ENCODE measurements at regions not wholly inside any gene's neighbourhood (a gene's known extent, or its start where the extent isn't known, plus 50 kb on each side); places are given as distances from the start of the nearest gene placed in this dataset.

- no peak overlapping the region for H4K8ac ChIP-seq (ENCODE audit: extremely low read depth, insufficient read depth, low read length)
- H2BK5ac ChIP-seq (ENCODE audit: low read depth, low read length), result no peak overlapping the region
- no peak overlapping the region for H2BK120ac ChIP-seq (replicated peaks; ENCODE audit: low read depth, low read length)
- H3K9me3 ChIP-seq (ENCODE audit: insufficient read depth in 2 of 2, low read depth in 1 of 2, low read length in 1 of 2), result no peaks in the 10 kb centered on the region
- H3K56ac ChIP-seq (replicated peaks; ENCODE audit: insufficient read length, low read depth, low read length), result no peak overlapping the region
- no peak for FAIRE-seq
- no peaks in the 10 kb centered on the region for H4K20me1 ChIP-seq (replicated peaks in 1 of 2; ENCODE audit: control insufficient read depth in 1 of 2, insufficient read depth in 2 of 2, low read length in 2 of 2)
- H2BK15ac ChIP-seq (ENCODE audit: low read length), result no peak overlapping the region
- no peak overlapping the region for H2BK20ac ChIP-seq (ENCODE audit: low read length)
- H3K79me2 ChIP-seq (ENCODE audit: control insufficient read depth in 1 of 2, insufficient read depth in 2 of 2, low read length in 2 of 2), result no peaks in the 10 kb centered on the region
- no peak overlapping the region for H3K27ac ChIP-seq (ENCODE audit: low read depth, low read length)
- no peak overlapping the region for H3K4ac ChIP-seq (replicated peaks; ENCODE audit: insufficient read length, low read depth, low read length)
- no peaks in the 10 kb centered on the region for H3K79me1 ChIP-seq (ENCODE audit: low read depth, low read length)
- no peak for DNase-seq (ENCODE audit: low read depth in 1 of 2, low spot score in 2 of 2)
- no peak overlapping the region for H2AK5ac ChIP-seq (ENCODE audit: low read depth, low read length)
- H3K23me2 ChIP-seq (ENCODE audit: low read depth, low read length), result no peaks in the 10 kb centered on the region
- H3K4me1 ChIP-seq (replicated peaks in 1 of 4; ENCODE audit: control insufficient read depth in 3 of 4, insufficient read depth in 4 of 4, low read length in 3 of 4), result peaks cover 0 to 6% (median 3%) of the 10 kb centered on the region in 4 experiments; a peak in 1 of 7 replicates
- H3K36me3 ChIP-seq (ENCODE audit: control insufficient read depth in 2 of 4, insufficient read depth in 4 of 4, low read length in 3 of 4), result no peaks in the 10 kb centered on the region
- H2BK12ac ChIP-seq (ENCODE audit: low read depth, low read length), result no peak overlapping the region
- no peak overlapping the region for H3K14ac ChIP-seq (ENCODE audit: insufficient read length)
- POLR2A ChIA-PET (ENCODE audit: partially characterized antibody), result no interaction called here
- H4K5ac ChIP-seq (ENCODE audit: insufficient read length, low read depth, low read length), result no peak overlapping the region
- no peak overlapping the region for H2AFZ ChIP-seq (ENCODE audit: low read length)
- H3K4me2 ChIP-seq (ENCODE audit: insufficient read depth in 1 of 2, low read depth in 2 of 2, low read length in 2 of 2), result no peak overlapping the region
- no peak overlapping the region for H3K18ac ChIP-seq (ENCODE audit: extremely low read depth, low read length)
- no peak overlapping the region for H3K9ac ChIP-seq (replicated peaks in 1 of 4; ENCODE audit: extremely low read depth in 1 of 4, low read depth in 3 of 4, low read length in 3 of 4)
- no peak overlapping the region for H4K91ac ChIP-seq (replicated peaks; ENCODE audit: insufficient read length, low read length)
- no peaks in the 10 kb centered on the region for H3K27me3 ChIP-seq (replicated peaks in 1 of 4; ENCODE audit: control insufficient read depth in 3 of 4, extremely low read depth in 1 of 4, insufficient read depth in 3 of 4, low read length in 3 of 4)
- WGBS, 2 experiments (ENCODE audit: extremely low coverage in 1 of 2, insufficient coverage in 1 of 2, insufficient read length in 1 of 2, insufficient replicate concordance in 2 of 2, low coverage in 1 of 2, low lambda C conversion rate in 2 of 2, missing lambda C conversion rate in 1 of 2), result 97% methylated on average over 7 of the region's 7 CpGs; no CpG with 5 or more reads in 1 of the 2 experiments
- H3K23ac ChIP-seq (ENCODE audit: insufficient read length), result no peak overlapping the region
- no peak overlapping the region for H3K4me3 ChIP-seq (ENCODE audit: extremely low read depth in 1 of 4, insufficient read depth in 2 of 4, low read depth in 3 of 4, low read length in 4 of 4)
- CTCF ChIA-PET (ENCODE audit: partially characterized antibody), result no interaction called here
- TF ChIP-seq BCL11A (IDR thresholded peaks at IDR 0.05; ENCODE audit: low read depth in 2 of 2, low read length in 2 of 2) (no peak), NANOG (IDR thresholded peaks at IDR 0.05; ENCODE audit: insufficient read depth, low read depth, low read length, poor library complexity, severe bottlenecking) (no peak), GTF2F1 (IDR thresholded peaks at IDR 0.05; ENCODE audit: borderline replicate concordance, low read depth, low read length) (no peak), CHD2 (IDR thresholded peaks at IDR 0.05; ENCODE audit: low read length) (no peak), ASH2L (IDR thresholded peaks at IDR 0.05; ENCODE audit: low read length) (no peak), RFX5 (IDR thresholded peaks at IDR 0.05; ENCODE audit: borderline replicate concordance, low read depth, low read length) (no peak), BRCA1 (IDR thresholded peaks at IDR 0.05; ENCODE audit: low read depth, low read length) (no peak), ATF3 (IDR thresholded peaks at IDR 0.05; ENCODE audit: insufficient read depth, low read depth, low read length) (no peak), TEAD4 (IDR thresholded peaks at IDR 0.05; ENCODE audit: low read depth, low read length) (no peak), NRF1 (IDR thresholded peaks at IDR 0.05; ENCODE audit: low read depth, low read length) (no peak), CEBPB (IDR thresholded peaks at IDR 0.05; ENCODE audit: low read depth, low read length) (no peak), TAF7 (optimal IDR thresholded peaks at IDR 0.05; ENCODE audit: borderline replicate concordance, low read depth, low read length) (no peak), JUN (IDR thresholded peaks at IDR 0.05; ENCODE audit: low read depth, low read length) (no peak), KDM5A (IDR thresholded peaks at IDR 0.05; ENCODE audit: low read length) (no peak), TBP (IDR thresholded peaks at IDR 0.05; ENCODE audit: low read depth, low read length) (no peak), HDAC2 (IDR thresholded peaks at IDR 0.05; ENCODE audit: borderline replicate concordance in 1 of 2, low read depth in 2 of 2, low read length in 2 of 2) (no peak)
Observed at GRCh38 chr10:23869548-23869947, 339.4 kb upstream of the KIAA1217 start.
